ENCODE measurements at regions not wholly inside any gene's neighbourhood (a gene's known extent, or its start where the extent isn't known, plus 50 kb on each side); places are given as distances from the start of the nearest gene placed in this dataset.

DNA sequence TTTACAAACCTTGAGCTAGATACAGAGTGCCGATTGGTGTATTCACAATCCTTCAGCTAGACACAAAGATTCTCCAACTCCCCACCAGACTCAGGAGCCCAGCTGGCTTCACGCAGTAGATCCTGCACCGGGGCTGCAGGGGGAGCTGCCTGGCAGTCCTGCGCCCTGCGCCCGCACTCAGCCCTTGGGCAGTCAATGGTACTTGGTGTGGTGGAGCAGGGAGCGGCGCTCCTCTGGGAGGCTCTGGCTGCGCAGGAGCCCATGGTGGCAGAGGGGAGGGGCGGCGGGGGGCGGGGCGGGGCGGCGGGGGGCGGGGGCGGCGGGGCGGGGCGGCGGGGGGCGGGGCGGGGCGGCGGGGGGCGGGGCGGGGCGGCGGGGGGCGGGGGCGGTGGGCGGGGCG, 923.4 kb downstream of the SOCS6 start:
- DNase-seq (ENCODE audit: low spot score), result no peak
- no peaks in the 10 kb centered on the region for H3K27me3 Mint-ChIP-seq (ENCODE audit: insufficient read depth, low read depth)
- no peaks in the 10 kb centered on the region for H3K79me2 ChIP-seq (ENCODE audit: low read depth)

DNA sequence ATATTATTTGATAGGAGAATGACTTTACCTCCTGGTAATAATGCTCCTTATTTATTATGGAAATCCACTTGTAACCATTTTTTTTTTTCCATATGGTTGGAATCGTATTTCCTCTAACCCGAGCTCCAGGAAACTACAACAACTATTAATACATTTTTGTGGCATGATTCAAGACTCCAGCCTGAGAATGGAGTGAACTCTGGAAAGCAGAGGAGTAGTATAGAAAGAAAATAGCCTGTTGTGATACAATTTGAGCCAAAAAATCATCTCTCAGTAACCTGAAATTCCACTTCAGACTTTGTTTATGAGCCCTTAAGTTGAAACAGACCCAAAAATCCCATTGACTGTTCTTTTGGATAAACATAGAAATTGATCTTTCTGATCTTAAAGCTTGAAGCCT, 921.1 kb downstream of the SOCS6 start:
- no peaks in the 10 kb centered on the region for H3K27me3 Mint-ChIP-seq (ENCODE audit: insufficient read depth, low read depth)
- no peak overlapping the region for H3K27ac Mint-ChIP-seq
- Histone ChIP-seq H3F3A (ENCODE audit: low read depth) (no peaks in the 10 kb centered on the region), H3K36me3 (no peaks in the 10 kb centered on the region), H2AFZ (replicated peaks) (no peak overlapping the region), H3K27me3 (no peaks in the 10 kb centered on the region), H3K9ac (no peak overlapping the region), H3K27ac (no peak overlapping the region), H3K9me3 (ENCODE audit: low read depth) (no peaks in the 10 kb centered on the region), H4K20me1 (ENCODE audit: low read depth) (no peaks in the 10 kb centered on the region), H3K4me3 (no peak overlapping the region), H3K4me1 (no peaks in the 10 kb centered on the region), H3K79me2 (ENCODE audit: low read depth) (no peaks in the 10 kb centered on the region), H3K4me2 (no peak overlapping the region)
- no peak overlapping the region for H3K4me3 Mint-ChIP-seq
- TF ChIP-seq EZH2phosphoT487 (IDR thresholded peaks at IDR 0.05), result no peak
- H3K4me1 Mint-ChIP-seq, result no peaks in the 10 kb centered on the region
- peaks cover 7% of the 10 kb centered on the region for H3K9me3 Mint-ChIP-seq
- H3K36me3 Mint-ChIP-seq, result no peaks in the 10 kb centered on the region
- DNase-seq (ENCODE audit: low spot score), result no peak

More for the DNA sequence above, 923.4 kb downstream of the SOCS6 start:
- Histone ChIP-seq H3K4me2 (no peak overlapping the region), H3K27ac (no peak overlapping the region), H3K27me3 (no peaks in the 10 kb centered on the region), H4K20me1 (ENCODE audit: low read depth) (no peaks in the 10 kb centered on the region), H3K4me3 (no peak overlapping the region), H3K9ac (no peak overlapping the region), H3K36me3 (no peaks in the 10 kb centered on the region), H3K9me3 (ENCODE audit: low read depth) (no peaks in the 10 kb centered on the region), H2AFZ (replicated peaks) (no peak overlapping the region), H3K4me1 (no peaks in the 10 kb centered on the region), H3F3A (ENCODE audit: low read depth) (no peaks in the 10 kb centered on the region)
- H3K9me3 Mint-ChIP-seq, result peaks cover 7% of the 10 kb centered on the region
- no peak overlapping the region for H3K27ac Mint-ChIP-seq
- no peaks in the 10 kb centered on the region for H3K36me3 Mint-ChIP-seq
- H3K4me1 Mint-ChIP-seq, result no peaks in the 10 kb centered on the region
- no peak for TF ChIP-seq EZH2phosphoT487 (IDR thresholded peaks at IDR 0.05)
- TF ChIP-seq, protein P1, sequence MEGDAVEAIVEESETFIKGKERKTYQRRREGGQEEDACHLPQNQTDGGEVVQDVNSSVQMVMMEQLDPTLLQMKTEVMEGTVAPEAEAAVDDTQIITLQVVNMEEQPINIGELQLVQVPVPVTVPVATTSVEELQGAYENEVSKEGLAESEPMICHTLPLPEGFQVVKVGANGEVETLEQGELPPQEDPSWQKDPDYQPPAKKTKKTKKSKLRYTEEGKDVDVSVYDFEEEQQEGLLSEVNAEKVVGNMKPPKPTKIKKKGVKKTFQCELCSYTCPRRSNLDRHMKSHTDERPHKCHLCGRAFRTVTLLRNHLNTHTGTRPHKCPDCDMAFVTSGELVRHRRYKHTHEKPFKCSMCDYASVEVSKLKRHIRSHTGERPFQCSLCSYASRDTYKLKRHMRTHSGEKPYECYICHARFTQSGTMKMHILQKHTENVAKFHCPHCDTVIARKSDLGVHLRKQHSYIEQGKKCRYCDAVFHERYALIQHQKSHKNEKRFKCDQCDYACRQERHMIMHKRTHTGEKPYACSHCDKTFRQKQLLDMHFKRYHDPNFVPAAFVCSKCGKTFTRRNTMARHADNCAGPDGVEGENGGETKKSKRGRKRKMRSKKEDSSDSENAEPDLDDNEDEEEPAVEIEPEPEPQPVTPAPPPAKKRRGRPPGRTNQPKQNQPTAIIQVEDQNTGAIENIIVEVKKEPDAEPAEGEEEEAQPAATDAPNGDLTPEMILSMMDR (IDR thresholded peaks at IDR 0.05), result no peak
- TF ChIP-seq EZH2 (IDR thresholded peaks at IDR 0.05), result no peak
- H3K4me3 Mint-ChIP-seq, result no peak overlapping the region

DNA sequence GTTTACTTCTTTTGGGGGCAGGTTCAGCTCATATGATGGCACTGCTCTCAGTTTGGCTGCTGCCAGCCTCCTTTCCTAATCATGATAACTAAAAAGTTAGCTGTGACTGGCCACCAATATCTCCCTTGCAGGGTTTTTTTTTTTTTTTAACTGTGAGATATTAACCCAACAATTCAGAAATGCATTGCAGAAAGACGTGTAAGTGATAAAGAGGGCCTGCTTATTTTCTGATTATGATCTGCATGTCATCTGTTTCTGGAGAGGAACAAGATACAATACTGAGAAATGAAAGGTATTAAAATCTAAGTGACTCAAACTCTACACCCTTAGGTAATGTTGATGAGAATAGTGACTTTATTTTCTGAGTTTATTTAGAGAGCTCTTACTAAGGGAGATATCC, 905.6 kb downstream of the SOCS6 start:
- H4K20me1 ChIP-seq (ENCODE audit: low read depth), result no peaks in the 10 kb centered on the region
- no peak overlapping the region for H3K27ac ChIP-seq
- H2AFZ ChIP-seq (replicated peaks), result no peak overlapping the region
- H3K27me3 ChIP-seq, result no peaks in the 10 kb centered on the region
- Mint-ChIP-seq H3K9me3 (no peaks in the 10 kb centered on the region), H3K27me3 (ENCODE audit: insufficient read depth, low read depth) (no peaks in the 10 kb centered on the region), H3K4me1 (peaks cover 9% of the 10 kb centered on the region), H3K4me3 (no peak overlapping the region), H3K27ac (no peak overlapping the region), H3K36me3 (no peaks in the 10 kb centered on the region)
- H3F3A ChIP-seq (ENCODE audit: low read depth), result no peaks in the 10 kb centered on the region
- TF ChIP-seq, protein P1 (IDR thresholded peaks at IDR 0.05), result no peak
- TF ChIP-seq EZH2 (IDR thresholded peaks at IDR 0.05) (no peak), EZH2phosphoT487 (IDR thresholded peaks at IDR 0.05) (no peak)
- H3K4me2 ChIP-seq, result no peak overlapping the region
- no peak overlapping the region for H3K9ac ChIP-seq
- no peak overlapping the region for H3K4me3 ChIP-seq
- H3K4me1 ChIP-seq, result no peaks in the 10 kb centered on the region
- no peaks in the 10 kb centered on the region for H3K79me2 ChIP-seq (ENCODE audit: low read depth)
- DNase-seq (ENCODE audit: low spot score), result no peak
- H3K36me3 ChIP-seq, result no peaks in the 10 kb centered on the region
- no peaks in the 10 kb centered on the region for H3K9me3 ChIP-seq (ENCODE audit: low read depth)

DNA sequence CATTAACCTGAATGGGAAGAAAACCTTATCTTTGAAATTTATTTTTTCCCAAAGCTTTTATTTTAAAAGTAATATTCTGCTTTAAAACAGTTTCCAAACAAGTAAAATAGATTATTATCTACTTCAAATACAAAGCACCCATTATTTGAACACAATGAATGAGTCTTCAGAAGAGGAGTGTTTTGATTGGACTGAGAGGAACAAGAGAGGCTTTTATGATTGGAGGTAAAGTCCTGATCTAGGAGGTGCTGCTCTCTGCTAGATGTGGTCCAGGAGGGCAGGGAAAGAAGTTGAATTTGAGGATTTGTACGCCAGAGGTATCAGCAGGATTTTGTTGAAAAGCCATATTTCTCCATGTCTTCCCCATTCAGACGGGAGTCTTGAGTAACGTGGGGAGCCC, 900.7 kb downstream of the SOCS6 start:
- H3K4me1 ChIP-seq, result no peaks in the 10 kb centered on the region
- no peak overlapping the region for H3K9ac ChIP-seq
- H3K36me3 ChIP-seq, result no peaks in the 10 kb centered on the region
- no peaks in the 10 kb centered on the region for H3K4me1 Mint-ChIP-seq
- H3K27me3 ChIP-seq, result no peaks in the 10 kb centered on the region
- H3K4me3 ChIP-seq, result no peak overlapping the region
- H3K36me3 Mint-ChIP-seq, result no peaks in the 10 kb centered on the region
- no peaks in the 10 kb centered on the region for H3K79me2 ChIP-seq (ENCODE audit: low read depth)
- no peak for DNase-seq (ENCODE audit: low spot score)
- H3K4me3 Mint-ChIP-seq, result no peak overlapping the region
- no peaks in the 10 kb centered on the region for H3K9me3 Mint-ChIP-seq
- H3K27ac ChIP-seq, result no peak overlapping the region
- no peaks in the 10 kb centered on the region for H3K9me3 ChIP-seq (ENCODE audit: low read depth)
- H3K27me3 Mint-ChIP-seq (ENCODE audit: insufficient read depth, low read depth), result no peaks in the 10 kb centered on the region
- no peaks in the 10 kb centered on the region for H4K20me1 ChIP-seq (ENCODE audit: low read depth)
- no peak overlapping the region for H3K27ac Mint-ChIP-seq
- TF ChIP-seq, protein P1 (IDR thresholded peaks at IDR 0.05), result no peak
- no peak for TF ChIP-seq EZH2phosphoT487 (IDR thresholded peaks at IDR 0.05)
- TF ChIP-seq EZH2 (IDR thresholded peaks at IDR 0.05), result no peak
- no peak overlapping the region for H2AFZ ChIP-seq (replicated peaks)
- no peaks in the 10 kb centered on the region for H3F3A ChIP-seq (ENCODE audit: low read depth)
- no peak overlapping the region for H3K4me2 ChIP-seq
